Endodermal cell (in vitro differentiated cells): ENCODE measurements at regions not wholly inside any gene's neighbourhood (a gene's known extent, or its start where the extent isn't known, plus 50 kb on each side); places are given as distances from the start of the nearest gene placed in this dataset.

Experiments
- DNase-seq: peaks from one replicate; pipeline ENCODE4 v3.0.0-alpha.2; 2017
- H3K27ac ChIP-seq: 2 replicates; pipeline ENCODE4 v1.5.1; 2013; ENCODE audit warnings: mild to moderate bottlenecking, low read depth, low read length, moderate library complexity
- H3K27me3 ChIP-seq: 2 replicates; pipeline ENCODE4 v1.6.1; 2013; ENCODE audit warnings: mild to moderate bottlenecking, low read length, moderate library complexity; ENCODE audit not compliant: insufficient read depth, control insufficient read depth, poor library complexity, severe bottlenecking
- H3K36me3 ChIP-seq: 2 replicates; pipeline ENCODE4 v1.7.0; 2013; ENCODE audit warnings: mild to moderate bottlenecking, low read length, moderate library complexity; ENCODE audit not compliant: control insufficient read depth, insufficient read depth
- H3K4me1 ChIP-seq: one replicate; pipeline ENCODE4 v1.7.0; 2013; ENCODE audit warnings: low read length; ENCODE audit not compliant: control insufficient read depth, insufficient read depth
- H3K4me3 ChIP-seq: 2 replicates; pipeline ENCODE4 v1.5.1; 2013; ENCODE audit warnings: mild to moderate bottlenecking, low read length, moderate library complexity
- H3K9ac ChIP-seq: 2 replicates; pipeline ENCODE4 v1.6.1; 2013; ENCODE audit warnings: mild to moderate bottlenecking, low read length, moderate library complexity; ENCODE audit not compliant: poor library complexity, severe bottlenecking; ENCODE audit errors: extremely low read depth
- H3K9me3 ChIP-seq: 2 replicates; pipeline ENCODE4 v1.6.1; 2013; ENCODE audit warnings: mild to moderate bottlenecking, low read length, moderate library complexity; ENCODE audit not compliant: control insufficient read depth
- H3K27ac Mint-ChIP-seq: 2 replicates; pipeline ENCODE4 v1.8.0; 2020; ENCODE audit warnings: mixed read lengths
- H3K27me3 Mint-ChIP-seq: 2 replicates; pipeline ENCODE4 v1.8.0; 2021; ENCODE audit warnings: mild to moderate bottlenecking, mixed read lengths; ENCODE audit not compliant: insufficient read depth
- H3K36me3 Mint-ChIP-seq: 2 replicates; pipeline ENCODE4 v1.8.0; 2020; ENCODE audit warnings: low read depth, mixed read lengths
- H3K4me1 Mint-ChIP-seq: 2 replicates; pipeline ENCODE4 v1.8.0; 2020; ENCODE audit warnings: mixed read lengths
- H3K4me3 Mint-ChIP-seq: 2 replicates; pipeline ENCODE4 v1.8.0; 2020; ENCODE audit warnings: mild to moderate bottlenecking, moderate library complexity, mixed read lengths
- H3K9me3 Mint-ChIP-seq: 2 replicates; pipeline ENCODE4 v1.8.0; 2020; ENCODE audit warnings: mild to moderate bottlenecking, mixed read lengths
- WGBS, 2 experiments: methylation state at CpG; one replicate each; pipeline versions ENCODE4 v1.1.5 to v1.1.7; 2013; ENCODE audit warnings: missing lambda C conversion rate in 2 of 2, mixed read lengths in 1 of 2; ENCODE audit not compliant: insufficient coverage in 1 of 2, insufficient read length in 1 of 2; 5-methylcytosine and 5-hydroxymethylcytosine counted together
- TF ChIP-seq, protein P1 (sequence below): fragments of 200-600 bp; sonication (generic); conservative IDR thresholded peaks from 2 replicates; pipeline ENCODE4 v1.5.0; 2021; ENCODE audit warnings: antibody characterized with exemption, mild to moderate bottlenecking

DNA sequence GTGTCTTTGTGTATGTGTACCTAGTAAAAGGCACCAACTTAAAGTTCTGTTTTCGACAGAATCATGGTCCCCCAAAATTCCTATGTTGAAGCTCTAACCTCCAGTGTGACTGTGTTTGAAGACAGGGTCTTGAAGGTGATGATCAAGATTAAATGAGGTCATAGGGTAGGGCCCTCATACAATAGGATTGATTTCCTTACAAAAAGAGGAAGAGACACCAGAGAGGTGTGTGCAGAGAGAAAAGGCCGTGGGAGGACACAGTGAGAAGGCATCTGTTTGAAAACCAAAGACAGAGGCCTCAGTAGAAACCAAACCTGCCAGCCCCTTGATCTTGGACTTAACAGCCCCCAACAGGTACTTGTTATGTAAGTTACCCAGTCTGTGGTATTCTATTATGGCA lies 52.0 kb upstream of the CORO2B start:
- no peaks in the 10 kb centered on the region for H3K4me1 ChIP-seq
- H3K36me3 ChIP-seq = no peaks in the 10 kb centered on the region
- no peaks in the 10 kb centered on the region for H3K27me3 ChIP-seq
- no peak for DNase-seq
- peaks cover 12% of the 10 kb centered on the region for H3K9me3 ChIP-seq
- Mint-ChIP-seq H3K9me3 (peaks cover 14% of the 10 kb centered on the region), H3K4me3 (no peak overlapping the region), H3K4me1 (peaks cover 10% of the 10 kb centered on the region), H3K27me3 (no peaks in the 10 kb centered on the region), H3K36me3 (no peaks in the 10 kb centered on the region), H3K27ac (no peak overlapping the region)
- H3K4me3 ChIP-seq = no peak overlapping the region
- no peak overlapping the region for H3K9ac ChIP-seq
- H3K27ac ChIP-seq = no peak overlapping the region
- TF ChIP-seq, protein P1, sequence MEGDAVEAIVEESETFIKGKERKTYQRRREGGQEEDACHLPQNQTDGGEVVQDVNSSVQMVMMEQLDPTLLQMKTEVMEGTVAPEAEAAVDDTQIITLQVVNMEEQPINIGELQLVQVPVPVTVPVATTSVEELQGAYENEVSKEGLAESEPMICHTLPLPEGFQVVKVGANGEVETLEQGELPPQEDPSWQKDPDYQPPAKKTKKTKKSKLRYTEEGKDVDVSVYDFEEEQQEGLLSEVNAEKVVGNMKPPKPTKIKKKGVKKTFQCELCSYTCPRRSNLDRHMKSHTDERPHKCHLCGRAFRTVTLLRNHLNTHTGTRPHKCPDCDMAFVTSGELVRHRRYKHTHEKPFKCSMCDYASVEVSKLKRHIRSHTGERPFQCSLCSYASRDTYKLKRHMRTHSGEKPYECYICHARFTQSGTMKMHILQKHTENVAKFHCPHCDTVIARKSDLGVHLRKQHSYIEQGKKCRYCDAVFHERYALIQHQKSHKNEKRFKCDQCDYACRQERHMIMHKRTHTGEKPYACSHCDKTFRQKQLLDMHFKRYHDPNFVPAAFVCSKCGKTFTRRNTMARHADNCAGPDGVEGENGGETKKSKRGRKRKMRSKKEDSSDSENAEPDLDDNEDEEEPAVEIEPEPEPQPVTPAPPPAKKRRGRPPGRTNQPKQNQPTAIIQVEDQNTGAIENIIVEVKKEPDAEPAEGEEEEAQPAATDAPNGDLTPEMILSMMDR = no peak
- WGBS, 2 experiments = 60 to 85% methylated on average over 1 to 2 of the region's 2 CpGs

DNA sequence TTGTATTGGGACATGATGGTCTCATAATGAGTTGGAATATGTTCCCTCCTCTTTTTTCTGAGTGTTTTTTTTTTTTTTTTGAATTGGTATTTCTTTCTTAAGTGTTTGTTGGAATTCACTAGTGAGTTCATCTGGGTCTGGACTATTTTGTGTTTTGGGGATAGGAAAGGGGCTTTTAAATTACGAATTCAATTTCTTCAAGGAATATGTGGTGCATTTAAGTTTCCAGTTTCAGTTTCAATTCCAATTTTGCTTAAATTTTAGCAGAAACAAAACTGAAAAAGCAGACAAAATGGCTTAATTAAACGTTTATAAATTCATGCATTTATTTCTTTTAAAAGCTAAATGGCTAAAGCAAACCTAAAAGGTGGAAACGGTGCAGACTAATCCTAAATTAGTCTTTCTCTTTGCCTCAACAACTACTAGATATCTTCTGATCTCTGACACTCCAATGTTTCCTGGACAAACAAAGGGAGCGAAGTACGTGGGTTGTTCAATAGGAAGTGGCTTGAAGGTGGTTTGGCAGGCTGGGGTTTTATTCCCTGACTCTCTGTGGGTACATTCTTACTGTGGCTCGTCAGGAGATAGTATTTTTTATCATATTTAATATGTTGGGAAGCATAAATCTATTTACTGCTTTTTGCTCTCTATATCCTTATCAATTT lies 50.0 kb upstream of the CORO2B start:
- WGBS, 2 experiments = 83 to 88% methylated on average over 4 to 5 of the region's 6 CpGs
- H3K4me1 Mint-ChIP-seq = peaks cover 10% of the 10 kb centered on the region

More for the DNA sequence above, 50.0 kb upstream of the CORO2B start:
- no peaks in the 10 kb centered on the region for H3K27me3 ChIP-seq
- no peaks in the 10 kb centered on the region for H3K4me1 ChIP-seq
- H3K27me3 Mint-ChIP-seq = no peaks in the 10 kb centered on the region
- H3K36me3 ChIP-seq = no peaks in the 10 kb centered on the region
- peaks cover 25% of the 10 kb centered on the region for H3K9me3 ChIP-seq
- no peaks in the 10 kb centered on the region for H3K36me3 Mint-ChIP-seq
- no peak overlapping the region for H3K27ac Mint-ChIP-seq
- H3K9me3 Mint-ChIP-seq = peaks cover 20% of the 10 kb centered on the region
- TF ChIP-seq, protein P1 = no peak
- no peak overlapping the region for H3K9ac ChIP-seq
- H3K27ac ChIP-seq = no peak overlapping the region
- no peak for DNase-seq
- H3K4me3 Mint-ChIP-seq = no peak overlapping the region
- no peak overlapping the region for H3K4me3 ChIP-seq
